Umbilical cord (tissue), 1 donor: ENCODE measurements at regions not wholly inside any gene's neighbourhood (a gene's known extent, or its start where the extent isn't known, plus 50 kb on each side); places are given as distances from the start of the nearest gene placed in this dataset.
"Not testable (repeated sequence)": the region's sequence is repeated elsewhere in the genome, so short reads cannot be mapped to it uniquely, and the experiment has no call there.

Experiments
- DNase-seq: peaks from one replicate; pipeline ENCODE4 v3.0.0-alpha.2; 2015; ENCODE audit warnings: low spot score

DNA sequence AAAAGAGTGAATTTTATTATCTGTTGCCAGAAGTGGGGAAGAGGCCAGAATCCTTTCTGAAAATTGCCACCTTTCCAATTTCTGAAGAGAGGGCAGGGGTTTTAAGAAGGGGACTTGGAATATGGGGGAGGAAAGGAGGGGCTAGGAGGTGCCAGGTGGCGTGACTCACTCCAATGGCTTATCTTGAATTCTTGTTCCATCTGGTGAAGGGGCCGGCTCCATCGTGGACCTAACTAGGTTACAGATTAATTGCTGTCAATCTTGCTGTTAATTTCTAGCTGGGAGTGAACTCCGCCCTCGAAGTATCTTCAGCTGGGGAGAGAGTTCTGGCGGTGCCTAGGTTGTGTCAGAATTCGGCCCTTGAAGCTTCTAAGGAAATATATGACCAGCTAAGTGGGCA is 138.7 kb downstream of the YTHDC2 start:
- DNase-seq = no peak

DNA sequence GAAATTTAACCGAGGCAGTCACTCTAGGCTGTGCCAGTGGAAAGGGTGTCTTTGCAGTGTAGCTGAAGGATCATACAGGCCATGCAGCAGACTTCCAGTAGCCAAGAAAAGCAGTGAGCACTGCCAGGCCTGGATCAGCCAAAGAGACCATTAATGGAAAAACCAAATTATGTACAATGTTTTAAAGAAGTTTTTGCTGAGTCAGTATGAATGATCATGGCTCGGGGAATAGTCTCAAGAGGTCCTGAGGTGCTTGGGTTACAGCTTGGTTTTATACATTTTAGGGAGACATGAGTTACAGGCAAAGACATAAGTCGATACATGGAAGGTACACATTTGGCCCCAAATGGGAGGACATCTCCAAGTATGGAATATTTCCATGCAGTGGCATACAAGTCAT is 141.3 kb downstream of the YTHDC2 start:
- no peak for DNase-seq

DNA sequence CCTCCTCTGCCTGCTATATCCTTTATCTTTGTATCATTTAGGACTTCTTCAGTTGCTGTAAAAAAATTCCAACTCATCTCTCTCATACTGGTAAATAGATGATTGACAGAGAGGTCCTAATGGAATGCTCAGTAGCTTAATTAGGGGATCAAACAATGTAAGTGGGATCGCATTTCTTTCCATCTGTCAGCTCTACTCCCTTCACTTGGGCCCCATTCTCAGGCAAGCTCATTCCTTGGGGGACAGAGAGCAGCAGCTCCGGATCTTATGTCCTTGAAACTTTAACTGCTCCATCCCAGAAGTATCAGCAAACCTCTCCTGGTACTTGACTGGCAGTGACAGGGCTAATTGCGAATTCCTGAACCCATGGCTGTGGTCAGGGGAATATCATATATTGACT is 146.7 kb downstream of the YTHDC2 start:
- DNase-seq = no peak

DNA sequence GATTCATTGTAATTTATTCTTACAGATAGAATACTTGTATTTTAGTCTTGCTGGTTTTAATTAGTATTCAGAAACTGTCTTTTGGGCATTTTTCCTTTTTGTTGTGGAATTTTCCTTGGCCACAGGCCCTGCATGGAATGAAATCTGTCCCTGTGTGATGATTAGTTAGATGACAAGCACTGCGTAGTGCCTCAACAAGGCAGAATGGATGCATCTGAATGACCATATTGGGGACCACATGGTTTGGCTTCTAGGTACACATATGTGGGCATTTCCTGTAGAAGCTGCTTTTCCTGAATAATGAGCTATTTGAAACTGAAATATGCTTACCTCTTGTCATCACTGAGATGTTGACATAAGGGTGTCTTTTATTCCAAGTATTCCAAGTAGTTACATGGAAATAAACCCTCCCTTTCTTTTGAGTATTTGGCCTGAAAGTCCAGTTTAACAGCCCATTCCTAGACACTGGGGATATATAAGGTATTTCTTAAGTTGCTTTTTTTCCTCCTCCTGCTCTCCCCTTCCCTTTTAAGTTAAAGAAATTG is 147.3 kb downstream of the YTHDC2 start:
- DNase-seq = no peak

DNA sequence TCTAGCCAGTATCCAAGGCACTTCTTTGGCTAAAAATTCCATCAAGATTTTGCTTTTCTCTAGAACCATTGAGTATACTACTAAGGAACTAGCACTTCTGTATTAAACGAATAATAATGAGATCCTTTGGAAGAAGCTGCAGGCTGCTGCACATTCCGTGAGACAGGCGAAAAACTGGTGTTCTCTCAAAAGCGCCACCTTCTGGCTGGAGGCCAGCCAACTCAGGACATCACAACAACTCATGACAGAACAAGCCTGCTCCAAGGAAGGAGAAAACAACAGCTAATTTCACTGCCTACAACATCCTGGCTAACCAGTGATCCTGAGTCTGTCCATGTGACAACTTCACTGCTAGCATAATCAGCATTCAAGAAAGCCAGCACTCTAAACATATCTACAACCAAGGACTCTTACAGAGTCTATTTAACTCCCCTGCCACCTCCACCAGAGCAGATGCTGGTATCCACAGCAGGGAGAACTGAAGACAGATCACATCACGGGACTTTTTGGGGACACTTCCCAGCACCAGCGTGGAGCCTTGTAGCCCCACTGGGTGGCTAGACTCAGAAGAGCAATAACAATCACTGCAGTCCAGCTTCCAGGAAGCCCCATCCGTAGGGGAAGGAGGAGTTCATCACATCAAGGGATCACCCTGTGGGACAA is 150.5 kb downstream of the YTHDC2 start:
- no peak for DNase-seq

DNA sequence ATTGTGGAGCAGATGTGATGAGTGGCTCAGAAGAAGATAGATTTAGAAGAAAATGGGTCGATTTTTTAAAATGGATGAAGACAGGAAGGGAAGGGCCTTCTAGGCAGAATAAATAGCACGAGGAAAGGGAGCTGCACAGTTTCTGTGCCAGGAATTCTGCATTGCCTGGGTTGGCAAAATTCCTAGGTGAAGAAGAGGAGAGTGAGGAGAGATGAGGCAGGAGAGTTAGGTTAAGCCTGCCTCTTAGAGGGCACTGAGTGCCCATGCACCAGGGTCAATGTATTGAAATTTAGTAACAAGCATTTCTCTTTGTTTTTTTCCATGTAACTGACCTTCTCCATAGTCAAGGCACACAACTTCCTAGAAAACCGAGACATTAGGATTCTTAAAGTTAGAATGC is 159.5 kb downstream of the YTHDC2 start:
- DNase-seq = no peak

DNA sequence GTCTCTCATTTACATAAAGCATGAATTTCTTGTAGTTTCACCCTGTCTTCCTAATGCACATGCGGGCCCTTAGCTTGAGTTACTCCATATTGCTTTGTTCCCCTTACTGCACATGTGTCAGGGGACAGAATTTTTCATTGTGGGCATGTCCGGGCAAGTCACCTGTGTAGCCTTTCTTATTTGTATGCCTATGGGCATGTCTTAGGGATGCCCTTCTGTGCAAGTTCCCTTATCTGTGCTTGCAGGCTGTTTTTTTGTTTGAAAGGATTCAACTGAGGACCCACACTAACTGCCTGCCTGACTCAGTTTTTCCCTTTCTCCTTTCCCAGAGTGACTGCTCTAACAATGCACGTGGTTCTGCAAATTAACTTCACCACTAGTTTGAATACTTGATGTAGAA is 161.7 kb downstream of the YTHDC2 start:
- no peak for DNase-seq

DNA sequence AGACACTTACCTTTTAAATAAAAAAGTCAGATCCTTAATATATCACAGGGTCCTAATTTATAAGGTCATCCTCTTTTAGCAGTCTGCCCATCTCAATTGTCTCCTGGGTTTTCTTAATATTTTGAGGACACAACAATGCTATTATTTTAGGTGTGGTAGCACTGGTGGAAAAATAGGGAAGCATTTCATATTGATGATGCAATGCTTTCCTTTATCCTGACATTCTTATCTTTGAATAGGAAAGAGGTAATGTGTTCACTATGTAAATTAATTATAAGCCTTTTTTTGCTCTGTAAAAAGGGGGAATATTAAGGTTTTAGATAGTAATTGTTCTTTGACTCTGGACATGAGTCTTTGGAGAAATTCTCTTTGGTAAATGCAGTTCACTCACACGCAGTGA is 164.7 kb downstream of the YTHDC2 start:
- no peak for DNase-seq

DNA sequence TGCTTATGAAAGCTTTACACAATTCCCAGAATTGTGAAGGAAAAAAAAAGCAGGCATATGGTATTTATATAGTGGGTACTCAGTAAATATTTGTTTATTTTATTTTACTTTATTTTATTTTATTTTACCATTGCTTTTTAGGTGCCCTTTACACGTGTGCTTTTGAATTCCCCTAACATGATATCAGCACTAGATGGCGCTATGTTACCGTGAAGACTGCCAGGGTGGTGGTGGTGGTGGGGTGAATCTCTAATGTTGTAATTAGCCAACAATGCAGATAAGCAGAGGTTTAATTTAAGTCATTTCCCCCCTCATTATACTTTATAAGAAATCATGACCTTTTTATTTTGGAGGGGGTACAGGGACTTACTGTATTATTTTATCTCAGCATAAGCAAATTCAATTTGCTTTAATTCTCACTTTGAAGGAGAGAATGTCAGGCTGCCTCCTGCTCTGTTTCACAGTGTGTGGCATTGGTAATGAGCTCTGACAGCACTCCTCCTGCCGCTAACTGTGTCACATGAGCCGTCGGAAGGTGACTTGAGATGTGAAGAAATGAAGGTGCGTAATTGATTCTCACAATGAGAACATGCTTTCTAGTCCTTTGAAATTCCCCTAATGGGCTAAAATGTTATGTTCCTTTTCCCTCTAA is 165.6 kb downstream of the YTHDC2 start:
- DNase-seq = peak; percentile 82

DNA sequence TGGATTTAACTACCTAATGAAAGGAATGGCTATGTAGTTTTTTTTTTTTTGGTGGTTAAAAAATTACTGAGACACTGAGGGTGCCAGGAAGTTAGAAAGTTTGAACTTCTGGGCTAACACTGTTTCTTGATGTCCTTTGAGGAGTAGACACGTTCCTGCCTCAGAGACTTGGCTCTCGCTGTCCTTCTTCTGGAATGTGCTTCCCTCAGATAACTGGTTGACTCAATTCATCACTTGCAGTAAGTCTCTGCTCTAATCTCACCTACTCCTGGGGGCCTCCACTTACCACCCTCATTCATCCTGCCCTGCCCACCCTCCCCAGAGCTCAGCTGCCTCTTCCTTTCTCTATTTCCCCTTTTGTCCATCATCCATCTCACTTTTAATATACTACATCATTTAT is 167.0 kb downstream of the YTHDC2 start:
- DNase-seq = peak; percentile 61

DNA sequence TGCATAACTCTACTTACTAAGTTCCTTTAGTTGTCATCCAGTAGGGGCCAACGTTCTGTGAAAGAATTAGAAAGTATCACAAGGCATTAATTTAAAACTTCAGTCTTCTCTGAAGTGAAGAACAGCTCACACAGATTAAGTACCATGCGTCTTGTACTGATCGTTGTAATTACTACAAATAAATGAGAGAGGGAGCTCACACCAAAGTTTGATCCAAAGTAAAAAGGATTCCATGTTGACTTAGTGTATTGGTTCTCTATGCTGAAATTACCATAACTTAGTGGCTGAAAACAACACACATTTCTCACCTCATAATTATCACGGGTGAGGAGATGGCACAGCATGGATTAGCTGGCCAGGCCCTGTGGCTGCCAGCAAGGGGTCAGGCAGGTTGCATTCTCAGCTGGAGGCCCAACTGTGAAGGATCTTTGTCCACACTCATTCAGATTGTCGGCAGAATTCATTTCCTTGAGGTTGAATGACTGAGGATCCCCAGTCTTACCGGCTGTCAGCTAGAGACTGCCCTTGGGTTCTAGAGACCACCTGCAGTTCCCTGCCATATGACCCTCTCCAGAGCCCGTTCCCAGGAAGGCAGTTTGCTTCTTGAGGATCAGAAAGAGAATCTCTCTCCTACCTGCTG is 169.1 kb downstream of the YTHDC2 start:
- DNase-seq = no peak

DNA sequence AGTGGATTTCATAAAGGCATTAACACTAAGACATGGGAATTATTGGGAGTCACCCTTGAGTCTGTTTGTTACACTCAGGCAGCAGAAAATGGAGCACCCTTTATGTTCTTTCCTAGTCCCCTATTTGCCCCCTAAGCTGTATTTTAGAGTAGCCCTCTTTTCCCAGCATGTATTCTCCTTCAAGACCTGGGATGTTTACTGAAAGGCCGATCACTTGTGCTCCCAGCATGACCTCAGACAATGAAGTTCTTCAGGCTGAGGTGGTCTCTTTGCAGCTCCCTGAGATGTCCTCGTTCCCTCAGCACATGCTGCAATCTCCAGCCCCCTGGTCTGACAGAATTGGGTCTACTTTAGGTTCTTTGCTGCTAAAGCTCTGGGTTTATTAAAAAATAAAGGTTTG is 169.7 kb downstream of the YTHDC2 start:
- no peak for DNase-seq

DNA sequence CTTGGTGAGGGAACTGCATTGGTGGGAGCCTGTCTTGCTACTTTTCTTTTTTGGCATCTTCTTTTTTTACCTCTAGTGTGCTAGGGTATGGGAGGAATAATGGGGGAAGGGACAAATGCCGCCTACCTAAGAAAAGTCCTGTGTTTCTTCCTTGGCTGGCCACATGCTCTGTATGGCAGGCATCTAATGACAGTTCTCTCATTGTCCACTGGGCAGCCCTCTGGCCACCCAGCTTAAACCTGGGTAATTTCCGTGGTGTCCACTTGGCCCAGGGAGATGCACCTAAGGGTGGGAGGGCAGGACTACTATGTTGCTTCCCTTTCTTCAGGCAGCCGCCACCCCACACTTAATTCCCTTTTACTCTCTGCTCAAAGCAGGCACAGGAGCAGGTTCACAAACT is 173.1 kb downstream of the YTHDC2 start:
- no peak for DNase-seq

DNA sequence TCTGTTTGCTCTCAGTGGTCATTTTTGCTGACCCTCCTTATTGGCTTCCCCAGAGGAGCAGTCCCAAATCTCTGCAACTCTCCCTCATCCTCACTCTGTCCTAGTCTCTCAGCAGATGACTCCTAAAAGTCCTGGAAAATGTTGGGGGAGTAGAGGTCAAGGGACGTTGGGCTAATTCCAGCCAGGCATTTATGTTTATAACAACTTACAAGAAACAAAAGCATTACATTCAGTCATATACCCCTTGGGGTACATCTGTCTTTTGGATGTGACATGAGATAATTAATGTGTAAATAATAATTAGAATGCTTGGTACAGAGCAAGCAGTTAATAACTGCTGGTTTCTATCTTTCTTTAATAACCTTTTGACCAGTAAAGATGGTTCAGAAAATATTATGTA is 176.2 kb downstream of the YTHDC2 start:
- no peak for DNase-seq

DNA sequence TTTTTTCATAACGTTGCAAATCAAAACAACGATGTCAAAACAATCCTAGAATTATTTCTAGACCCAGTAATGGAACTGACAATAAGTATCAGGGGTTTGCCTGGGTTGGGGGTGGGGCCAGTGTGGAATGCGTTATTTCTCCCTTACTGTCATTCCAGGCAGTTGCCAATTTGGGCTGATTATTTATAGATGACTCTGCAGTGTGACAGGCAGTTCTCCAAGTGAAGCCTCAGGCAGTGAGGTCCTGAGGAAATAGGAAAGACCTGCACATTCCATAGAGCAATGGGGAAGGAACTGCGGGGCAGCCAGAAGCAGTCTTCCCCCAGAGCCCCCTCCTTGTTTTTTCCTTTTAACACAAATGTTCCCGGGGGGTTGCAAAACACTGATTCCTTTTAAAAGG is 179.0 kb downstream of the YTHDC2 start:
- no peak for DNase-seq

DNA sequence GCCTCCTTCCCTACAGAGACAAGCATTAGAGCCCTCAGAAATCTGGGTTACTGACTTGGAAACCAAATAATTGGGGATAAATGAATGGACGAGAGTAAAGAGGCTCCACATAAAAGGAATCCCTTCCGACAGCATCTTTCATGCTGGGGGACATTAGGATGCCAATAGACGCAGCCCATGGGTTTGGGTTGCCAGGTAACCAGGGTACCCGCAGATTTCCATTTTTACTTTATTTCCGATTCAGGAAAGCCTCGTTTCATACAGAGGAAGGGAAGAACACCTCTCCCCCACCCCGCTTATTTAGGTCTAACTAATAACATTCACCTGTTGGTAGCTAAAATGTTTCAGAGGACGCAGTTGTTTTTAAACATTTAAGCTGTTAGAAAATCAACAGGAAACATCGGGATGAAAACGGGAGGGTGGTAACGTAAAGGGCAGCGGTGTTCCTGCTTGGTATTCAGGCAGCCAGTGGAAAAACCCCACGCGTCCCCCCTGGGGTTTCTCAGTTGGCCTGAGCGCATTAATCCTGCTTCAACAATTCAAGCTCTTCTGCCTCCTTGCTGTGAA is 179.5 kb downstream of the YTHDC2 start:
- DNase-seq = no peak

DNA sequence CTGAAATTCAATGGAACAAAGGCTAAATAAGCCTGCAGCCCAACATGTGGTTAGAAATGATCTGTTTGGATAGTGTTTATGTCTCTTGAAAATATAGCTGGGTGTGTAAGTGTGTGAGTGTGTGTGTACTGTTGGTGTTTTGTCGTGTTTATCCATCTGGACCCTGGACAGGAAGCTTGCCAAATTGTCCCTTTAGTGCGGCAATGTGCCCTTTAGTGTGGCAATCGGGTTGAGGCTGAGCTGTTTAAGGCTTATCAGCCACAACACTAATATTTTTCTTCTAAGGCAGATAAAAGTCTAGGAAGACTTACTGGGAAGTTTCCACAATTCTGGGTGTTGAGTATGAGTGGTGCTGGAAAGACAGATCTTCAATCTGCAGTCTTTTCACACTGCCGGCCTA is 180.2 kb downstream of the YTHDC2 start:
- peak; percentile 57 for DNase-seq

DNA sequence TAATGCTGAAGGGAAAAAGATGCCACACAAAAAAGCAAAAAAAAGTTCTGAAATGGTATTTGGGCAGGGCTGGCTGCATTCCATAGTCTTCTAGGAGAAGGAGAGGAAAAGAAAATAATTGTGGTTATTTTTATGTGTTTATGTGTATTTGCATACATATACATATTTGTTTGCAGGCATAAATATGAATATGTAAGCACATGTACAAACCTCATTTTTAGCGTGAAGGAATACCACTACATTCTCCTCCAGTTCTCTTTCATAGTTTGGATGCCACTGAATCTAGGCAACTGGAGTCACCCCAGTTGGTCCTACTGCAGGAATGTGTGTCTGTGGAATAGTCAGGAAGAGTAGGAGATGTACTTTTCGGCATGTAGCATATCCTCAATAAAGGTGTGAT is 181.1 kb downstream of the YTHDC2 start:
- DNase-seq = no peak

DNA sequence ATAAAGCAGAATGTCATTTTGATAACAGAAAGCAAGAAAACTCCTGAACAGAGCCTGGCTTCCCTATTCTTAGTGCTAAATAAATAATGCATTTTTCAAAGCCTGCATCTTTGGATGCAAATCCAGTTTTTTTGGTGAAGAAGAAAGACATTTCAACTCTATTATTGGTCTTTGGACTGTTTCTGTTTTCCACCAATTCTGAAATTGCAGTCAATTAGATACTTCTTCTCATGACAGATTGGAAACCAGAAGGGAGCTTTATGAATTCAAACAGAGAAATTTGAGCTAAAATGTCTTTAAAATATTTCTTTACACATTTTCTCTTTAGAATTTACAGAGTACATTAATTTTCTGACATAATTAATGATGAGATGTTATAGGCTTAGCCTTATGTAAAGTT is 189.8 kb downstream of the YTHDC2 start:
- DNase-seq = no peak

DNA sequence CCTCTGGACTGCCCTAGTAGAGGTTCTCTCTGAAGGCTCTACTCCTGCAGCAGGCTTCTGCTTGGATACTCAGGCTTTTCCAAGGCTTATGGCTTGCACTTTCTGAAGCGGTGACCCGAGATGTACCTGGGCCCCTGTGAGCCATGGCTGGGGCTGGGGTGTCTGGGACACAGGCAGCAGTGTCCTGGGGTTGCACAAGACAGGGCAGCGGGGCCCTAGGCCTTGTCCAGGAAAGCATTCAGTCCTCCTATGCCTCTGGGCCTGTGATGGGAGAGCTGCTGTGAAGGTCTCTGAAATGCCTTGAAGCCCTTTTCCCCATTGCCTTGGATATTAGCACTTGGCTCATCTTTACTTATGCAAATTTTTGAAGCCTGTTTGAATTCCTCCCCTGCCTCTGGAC is 192.2 kb downstream of the YTHDC2 start:
- no peak for DNase-seq

DNA sequence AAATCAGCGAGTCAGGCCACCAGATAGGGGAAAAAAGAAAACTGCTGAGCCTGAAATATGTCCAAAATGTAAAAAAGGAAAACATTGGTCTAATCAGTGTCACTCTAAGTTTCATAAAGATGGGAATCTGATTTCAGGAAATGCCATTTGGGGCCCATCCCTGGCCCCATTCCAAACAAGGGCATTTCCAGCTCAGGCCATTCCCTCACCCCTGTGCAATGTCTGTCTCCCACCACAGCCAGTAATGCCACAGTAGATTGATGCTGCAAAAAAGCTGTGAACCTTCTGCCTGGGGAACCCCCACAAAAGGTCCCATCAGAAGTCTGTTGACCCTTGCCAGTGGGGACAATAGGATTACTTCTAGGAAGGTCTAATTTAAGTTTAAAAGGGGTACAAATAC is 199.6 kb downstream of the YTHDC2 start:
- peak; percentile 18 for DNase-seq

DNA sequence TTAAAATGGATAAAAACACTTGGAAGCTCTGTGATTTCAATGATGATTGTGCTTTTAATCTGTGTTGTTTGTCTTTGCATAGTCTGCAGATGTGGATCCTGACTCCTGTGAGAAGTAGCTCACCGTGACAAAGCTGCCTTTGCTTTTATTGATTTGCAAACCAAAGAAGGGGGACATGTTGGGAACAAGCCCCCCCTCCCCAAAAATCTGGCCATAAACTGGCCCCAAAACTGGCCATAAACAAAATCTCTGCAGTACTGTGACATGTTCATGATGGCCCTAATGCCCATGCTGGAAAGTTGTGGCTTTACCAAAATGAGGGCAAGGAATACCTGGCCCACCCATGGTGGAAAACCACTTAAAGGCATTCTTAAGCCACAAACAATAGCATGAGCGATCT is 202.4 kb downstream of the YTHDC2 start:
- DNase-seq = not testable (repeated sequence)

DNA sequence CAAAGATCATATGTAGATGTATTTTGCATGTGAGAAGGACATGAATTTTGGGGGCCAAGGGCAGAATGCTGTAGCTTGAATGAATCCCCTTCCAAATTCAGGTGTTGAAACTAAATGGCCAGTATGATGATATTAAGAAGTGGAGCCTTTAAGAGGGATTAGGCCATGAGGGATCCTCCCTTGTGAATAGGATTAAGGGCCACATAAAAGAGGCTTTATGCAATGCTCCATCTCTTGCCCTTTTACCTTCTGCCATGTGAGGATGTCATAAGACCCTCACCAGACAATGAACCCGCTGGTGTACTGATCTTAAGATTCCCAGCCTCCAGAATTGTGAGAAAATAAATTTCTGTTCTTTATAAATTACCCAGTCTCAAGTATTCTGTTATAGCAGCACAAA is 206.1 kb downstream of the YTHDC2 start:
- peak; percentile 15 for DNase-seq
